GM06990 (cell line): ENCODE measurements at regions not wholly inside any gene's neighbourhood (a gene's known extent, or its start where the extent isn't known, plus 50 kb on each side); places are given as distances from the start of the nearest gene placed in this dataset.

ENCODE experiments used
- DNase-seq: peaks from one replicate; pipeline ENCODE4 v3.0.0-alpha.2; 2011; ENCODE audit not compliant: insufficient read length; ENCODE audit errors: extremely low read depth
- H3K27me3 ChIP-seq: replicated peaks from 2 replicates; pipeline ENCODE4 v1.6.0; 2011; ENCODE audit warnings: low read length; ENCODE audit not compliant: control insufficient read depth, insufficient read depth
- H3K36me3 ChIP-seq: 2 replicates; pipeline ENCODE4 v1.5.1; 2011; ENCODE audit warnings: low read length; ENCODE audit not compliant: control insufficient read depth, insufficient read depth
- H3K4me3 ChIP-seq: replicated peaks from 2 replicates; pipeline ENCODE4 v1.5.1; 2011; ENCODE audit warnings: low read depth, mild to moderate bottlenecking, control low read depth, low read length
- CTCF ChIP-seq: IDR thresholded peaks from 2 replicates; pipeline ENCODE4 v1.5.1; 2011; ENCODE audit warnings: low read length, control low read depth, mild to moderate bottlenecking, inconsistent platforms; ENCODE audit not compliant: insufficient read depth, poor library complexity, severe bottlenecking

DNA sequence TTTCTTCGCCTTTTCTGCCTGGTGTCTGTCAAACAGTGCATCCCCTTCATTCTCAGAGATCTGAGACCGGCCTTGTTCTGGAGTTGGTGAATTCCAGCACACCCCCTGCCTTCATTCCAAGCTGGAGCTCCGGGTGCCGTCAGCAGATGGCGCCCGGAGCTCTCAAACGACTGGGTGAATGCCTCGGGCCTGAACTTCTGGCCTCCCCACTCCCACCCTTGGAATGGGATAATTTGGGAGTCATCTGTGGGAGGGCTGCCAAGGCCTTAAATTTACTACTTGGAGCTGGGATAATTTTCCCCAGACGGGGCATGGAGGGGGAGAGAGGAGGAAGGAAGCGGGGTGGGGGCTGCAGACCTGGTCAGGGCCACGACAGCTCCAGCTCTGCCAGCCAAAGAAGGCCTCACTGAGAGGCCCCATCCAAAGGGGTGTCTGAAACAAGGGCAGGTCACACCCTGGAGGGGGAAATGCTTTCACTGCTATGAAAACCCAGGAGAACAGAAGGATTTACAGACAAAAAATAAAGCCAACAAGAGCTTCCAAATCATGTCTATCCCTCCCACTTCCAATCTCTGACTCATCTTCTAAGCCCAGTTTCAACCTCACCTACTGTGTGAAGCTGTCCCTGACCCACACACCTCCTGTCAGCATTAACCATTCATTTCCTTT is 187.9 kb downstream of the OPA1 start:
- TF ChIP-seq CTCF, result peak; percentile 72
- Histone ChIP-seq H3K27me3 (no peaks in the 10 kb centered on the region), H3K36me3 (no peaks in the 10 kb centered on the region), H3K4me3 (no peak overlapping the region)
- DNase-seq, result peak; percentile 20

DNA sequence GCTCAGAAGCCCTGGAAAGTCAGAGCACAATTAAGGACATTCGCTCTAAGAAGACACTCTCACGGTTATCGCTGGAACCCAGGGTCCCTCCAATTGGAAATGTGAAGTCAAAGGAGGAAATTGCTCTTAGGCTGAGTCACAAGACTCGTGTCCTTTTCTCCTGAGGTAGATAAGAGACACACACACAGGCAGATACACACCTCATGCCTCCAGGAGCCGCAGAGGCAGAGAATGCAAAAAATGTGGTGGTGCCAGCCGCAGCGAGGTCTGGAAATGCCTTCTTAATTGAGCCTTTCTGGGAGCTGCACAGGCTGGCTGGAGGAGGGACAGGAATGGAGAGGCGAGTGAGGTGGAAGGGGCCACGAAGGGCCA is 189.3 kb downstream of the OPA1 start:
- no peaks in the 10 kb centered on the region for H3K27me3 ChIP-seq
- H3K4me3 ChIP-seq, result no peak overlapping the region
- no peak for TF ChIP-seq CTCF
- no peak for DNase-seq
- H3K36me3 ChIP-seq, result no peaks in the 10 kb centered on the region

GRCh38 chr3:193782747-193783146 is 189.7 kb downstream of the OPA1 start:
- DNase-seq, result no peak
- no peaks in the 10 kb centered on the region for H3K27me3 ChIP-seq
- H3K36me3 ChIP-seq, result no peaks in the 10 kb centered on the region
- no peak for TF ChIP-seq CTCF
- no peak overlapping the region for H3K4me3 ChIP-seq

GRCh38 chr3:193783166-193783896 is 190.3 kb downstream of the OPA1 start:
- no peaks in the 10 kb centered on the region for H3K27me3 ChIP-seq
- no peak for TF ChIP-seq CTCF
- DNase-seq, result no peak
- H3K4me3 ChIP-seq, result no peak overlapping the region
- H3K36me3 ChIP-seq, result no peaks in the 10 kb centered on the region

DNA sequence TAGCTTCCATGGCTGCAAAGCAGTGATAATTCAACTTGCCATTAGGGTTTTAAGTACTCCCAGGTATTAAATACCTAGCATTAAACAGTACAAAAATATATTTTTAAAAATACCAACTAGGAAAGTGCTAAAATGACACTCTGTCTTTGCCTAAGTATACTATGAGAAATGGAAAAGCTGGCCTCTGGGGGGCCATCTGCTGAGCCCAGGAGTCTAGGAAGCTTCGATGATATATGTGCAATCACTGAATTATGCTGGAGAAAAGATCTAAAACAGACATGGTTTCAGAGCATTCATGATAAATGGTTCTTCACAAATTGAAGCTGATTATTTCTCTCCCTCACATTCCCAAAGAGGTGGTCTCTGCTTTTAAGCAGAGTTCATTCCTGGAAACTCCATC is 191.8 kb downstream of the OPA1 start:
- TF ChIP-seq CTCF, result no peak
- no peaks in the 10 kb centered on the region for H3K27me3 ChIP-seq
- H3K36me3 ChIP-seq, result no peaks in the 10 kb centered on the region
- no peak overlapping the region for H3K4me3 ChIP-seq
- DNase-seq, result no peak
